Fibroblast of pulmonary artery (primary cell): ENCODE measurements at regions not wholly inside any gene's neighbourhood (a gene's known extent, or its start where the extent isn't known, plus 50 kb on each side); places are given as distances from the start of the nearest gene placed in this dataset.
"Not testable (repeated sequence)": the region's sequence is repeated elsewhere in the genome, so short reads cannot be mapped to it uniquely, and the experiment has no call there.

Experiments
- DNase-seq: peaks from one replicate; pipeline ENCODE4 v3.0.0-alpha.2; 2010; ENCODE audit warnings: low read depth
- H3K4me3 ChIP-seq: replicated peaks from 2 replicates; pipeline ENCODE4 v1.5.1; 2011; ENCODE audit warnings: low read depth, mild to moderate bottlenecking, control low read depth, low read length, moderate library complexity
- TF ChIP-seq, protein P1 (sequence below): IDR thresholded peaks from 2 replicates; pipeline ENCODE4 v1.5.1; 2011; ENCODE audit warnings: mild to moderate bottlenecking, control low read depth, low read length, inconsistent platforms; ENCODE audit errors: missing control alignments

DNA sequence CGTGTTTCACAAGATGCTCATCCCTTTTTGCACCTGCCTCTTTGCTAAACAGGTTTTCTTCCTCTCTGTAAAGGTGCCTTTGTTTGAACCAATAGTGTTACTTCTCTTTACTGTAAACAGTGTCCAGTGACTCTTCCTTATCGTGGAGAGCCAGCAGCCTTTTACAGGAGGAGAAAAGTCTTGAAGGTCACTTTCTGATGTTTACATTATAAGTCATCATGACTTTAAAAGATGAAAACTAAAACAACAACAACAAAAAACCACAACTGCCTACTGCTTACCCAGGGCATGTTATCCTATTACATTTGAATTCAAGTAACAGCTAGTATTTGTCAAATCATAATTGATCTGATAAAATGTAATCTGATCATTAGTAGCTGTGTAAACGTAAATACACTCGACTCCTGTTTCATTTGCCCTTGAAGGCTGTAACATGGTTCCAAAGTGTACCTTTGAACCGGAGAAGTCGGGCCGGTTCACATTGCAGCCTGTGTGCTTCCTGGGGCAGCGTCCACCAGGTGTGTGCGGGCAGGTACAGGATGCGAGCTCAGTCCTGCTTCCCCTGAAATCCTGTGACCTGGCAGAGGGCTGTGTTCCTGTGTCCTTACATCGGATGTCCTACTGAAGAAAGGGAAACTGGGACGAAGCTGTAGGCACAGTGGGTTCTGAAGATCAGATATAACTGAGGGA, 118.1 kb downstream of the C9orf152 start:
- TF ChIP-seq, protein P1, sequence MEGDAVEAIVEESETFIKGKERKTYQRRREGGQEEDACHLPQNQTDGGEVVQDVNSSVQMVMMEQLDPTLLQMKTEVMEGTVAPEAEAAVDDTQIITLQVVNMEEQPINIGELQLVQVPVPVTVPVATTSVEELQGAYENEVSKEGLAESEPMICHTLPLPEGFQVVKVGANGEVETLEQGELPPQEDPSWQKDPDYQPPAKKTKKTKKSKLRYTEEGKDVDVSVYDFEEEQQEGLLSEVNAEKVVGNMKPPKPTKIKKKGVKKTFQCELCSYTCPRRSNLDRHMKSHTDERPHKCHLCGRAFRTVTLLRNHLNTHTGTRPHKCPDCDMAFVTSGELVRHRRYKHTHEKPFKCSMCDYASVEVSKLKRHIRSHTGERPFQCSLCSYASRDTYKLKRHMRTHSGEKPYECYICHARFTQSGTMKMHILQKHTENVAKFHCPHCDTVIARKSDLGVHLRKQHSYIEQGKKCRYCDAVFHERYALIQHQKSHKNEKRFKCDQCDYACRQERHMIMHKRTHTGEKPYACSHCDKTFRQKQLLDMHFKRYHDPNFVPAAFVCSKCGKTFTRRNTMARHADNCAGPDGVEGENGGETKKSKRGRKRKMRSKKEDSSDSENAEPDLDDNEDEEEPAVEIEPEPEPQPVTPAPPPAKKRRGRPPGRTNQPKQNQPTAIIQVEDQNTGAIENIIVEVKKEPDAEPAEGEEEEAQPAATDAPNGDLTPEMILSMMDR = no peak
- no peak for DNase-seq
- H3K4me3 ChIP-seq = no peak overlapping the region

DNA sequence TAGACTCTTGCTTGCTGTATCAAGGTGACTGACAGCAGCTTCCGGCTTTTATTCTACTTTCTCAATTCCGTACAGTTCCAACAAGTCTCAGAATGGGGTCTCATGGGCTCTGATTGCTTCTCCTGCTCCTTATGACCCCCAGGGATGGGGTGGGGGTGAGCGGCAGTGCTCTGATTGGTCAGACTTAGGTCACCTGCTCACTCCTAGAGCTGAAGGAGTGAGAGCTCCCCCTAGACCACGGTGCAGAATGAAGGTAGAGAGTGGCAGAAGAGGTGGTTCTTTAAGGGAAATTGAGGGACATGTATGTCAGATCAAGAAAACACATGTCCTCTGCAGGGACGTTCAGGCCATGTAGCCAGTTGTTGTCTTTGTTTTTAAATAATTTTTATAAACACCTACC, 115.2 kb downstream of the C9orf152 start:
- H3K4me3 ChIP-seq = no peak overlapping the region
- TF ChIP-seq, protein P1 = no peak
- no peak for DNase-seq

DNA sequence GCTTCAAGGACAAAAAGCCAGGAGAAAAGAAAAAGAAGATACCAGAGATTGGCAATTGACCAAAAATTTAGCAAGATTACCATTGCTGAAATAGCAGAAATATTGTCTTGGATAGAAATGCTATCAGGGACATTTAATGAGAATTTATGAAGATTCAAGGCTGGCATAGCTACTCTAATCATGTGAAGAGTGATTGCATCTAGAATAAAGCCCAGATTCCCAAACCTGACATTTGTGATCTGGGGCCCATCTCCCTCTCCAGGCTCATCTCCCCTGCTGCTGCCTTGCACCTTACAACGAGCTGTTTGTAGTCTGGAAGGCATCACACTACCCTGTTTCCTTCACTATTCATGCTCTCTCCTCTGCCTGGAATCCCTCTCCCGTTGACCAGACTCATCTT, 114.5 kb downstream of the C9orf152 start:
- DNase-seq = no peak
- TF ChIP-seq, protein P1 = no peak
- no peak overlapping the region for H3K4me3 ChIP-seq

DNA sequence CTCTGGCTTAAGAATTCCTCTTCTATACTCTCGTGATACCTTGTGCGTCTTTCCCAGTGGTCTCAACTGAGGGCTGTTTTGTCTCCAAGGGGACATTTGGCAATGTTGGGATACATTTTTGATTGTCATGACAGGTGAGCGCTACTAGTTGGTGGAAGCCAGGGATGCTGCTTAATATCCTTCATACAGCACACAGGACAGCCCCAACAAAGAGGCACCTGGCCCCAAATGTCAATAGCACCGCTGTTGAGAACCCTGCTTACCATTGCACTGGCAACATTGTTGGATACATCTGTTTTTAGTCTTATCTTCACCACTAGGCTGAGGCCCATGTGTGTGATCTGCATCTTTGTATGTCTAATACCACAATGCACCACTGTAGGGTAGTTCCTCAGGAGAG, 114.1 kb downstream of the C9orf152 start:
- no peak for DNase-seq
- H3K4me3 ChIP-seq = no peak overlapping the region
- TF ChIP-seq, protein P1 = no peak

DNA sequence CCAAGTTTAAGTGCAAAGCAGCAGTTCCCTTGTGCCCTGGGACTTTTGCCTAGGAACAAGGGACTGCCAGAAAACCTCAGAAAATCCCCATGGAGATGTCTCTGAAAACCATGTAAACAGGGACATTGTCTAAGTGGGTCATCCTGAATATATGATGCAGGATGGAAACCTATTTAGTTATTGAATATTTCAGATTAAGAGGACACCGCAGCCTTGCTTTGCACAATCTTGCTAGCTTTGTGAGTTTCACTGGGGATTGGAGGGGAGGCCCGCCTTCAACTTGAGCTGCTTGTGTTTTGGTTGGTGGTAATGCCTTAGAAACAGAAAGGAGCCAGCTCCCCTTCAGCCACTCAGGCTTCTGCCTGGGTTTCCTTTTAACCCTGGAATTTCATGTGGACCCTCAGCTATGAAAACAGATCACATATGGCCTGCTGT, 112.8 kb downstream of the C9orf152 start:
- H3K4me3 ChIP-seq = no peak overlapping the region
- TF ChIP-seq, protein P1 = no peak
- DNase-seq = peak; percentile 72

DNA sequence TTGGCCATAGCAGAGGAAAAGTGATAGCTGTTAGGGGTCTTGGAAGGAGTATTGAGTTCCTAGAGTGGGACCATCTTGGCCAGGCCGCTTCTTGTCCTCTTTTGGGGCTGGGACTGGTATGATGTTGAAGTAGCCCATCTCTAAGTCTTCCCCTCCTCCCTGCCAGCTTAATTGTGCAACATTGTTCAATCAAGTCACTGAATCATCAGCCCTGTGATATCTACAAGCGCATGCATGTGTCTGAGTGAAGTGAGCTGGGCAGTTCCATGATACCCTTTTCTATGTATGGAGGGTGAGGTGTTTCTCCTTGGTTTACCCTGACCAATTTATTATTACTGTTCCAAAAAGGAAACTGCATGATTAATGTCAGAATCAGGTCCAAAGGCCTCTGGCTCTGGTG, 112.2 kb downstream of the C9orf152 start:
- peak; percentile 76 for DNase-seq
- no peak overlapping the region for H3K4me3 ChIP-seq
- TF ChIP-seq, protein P1 = no peak

DNA sequence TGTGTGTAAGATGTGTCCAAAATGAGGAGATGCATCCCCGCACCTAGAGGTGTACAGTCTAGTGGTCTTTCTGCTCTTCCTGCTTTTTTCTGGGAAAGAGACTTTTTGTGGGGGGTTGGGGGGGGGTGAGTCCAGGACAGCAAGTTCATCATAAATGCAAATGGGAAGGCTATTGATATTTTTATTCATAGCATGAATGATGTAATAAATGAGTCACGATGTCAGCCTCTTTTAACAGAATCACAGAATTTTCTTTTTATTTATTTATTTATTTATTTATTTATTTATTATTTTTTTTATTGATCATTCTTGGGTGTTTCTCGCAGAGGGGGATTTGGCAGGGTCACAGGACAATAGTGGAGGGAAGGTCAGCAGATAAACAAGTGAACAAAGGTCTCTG, 111.3 kb downstream of the C9orf152 start:
- not testable (repeated sequence) for H3K4me3 ChIP-seq, DNase-seq
